Neural progenitor cell (in vitro differentiated cells): ENCODE measurements at regions not wholly inside any gene's neighbourhood (a gene's known extent, or its start where the extent isn't known, plus 50 kb on each side); places are given as distances from the start of the nearest gene placed in this dataset.

Source experiments
- DNase-seq: peaks from one replicate; pipeline ENCODE4 v3.0.0-alpha.2; 2016; ENCODE audit warnings: low spot score
- H2AFZ ChIP-seq: fragments of 200-600 bp; sonication (generic); replicated peaks from 2 replicates; pipeline ENCODE4 v1.6.1; 2016; ENCODE audit warnings: antibody characterized with exemption
- H3F3A ChIP-seq: fragments of 200-600 bp; sonication (generic); 2 replicates; pipeline ENCODE4 v1.6.1; 2016; ENCODE audit warnings: antibody characterized with exemption, low read depth
- H3K27ac ChIP-seq: fragments of 200-600 bp; sonication (generic); 2 replicates; pipeline ENCODE4 v1.5.1; 2016; ENCODE audit warnings: mild to moderate bottlenecking
- H3K27me3 ChIP-seq: fragments of 200-600 bp; sonication (generic); 2 replicates; pipeline ENCODE4 v1.6.1; 2016; ENCODE audit warnings: mild to moderate bottlenecking, moderate library complexity
- H3K36me3 ChIP-seq: fragments of 200-600 bp; sonication (generic); 2 replicates; pipeline ENCODE4 v1.5.1; 2016
- H3K4me1 ChIP-seq: fragments of 200-600 bp; sonication (generic); 2 replicates; pipeline ENCODE4 v1.6.1; 2016; ENCODE audit warnings: mixed run types
- H3K4me2 ChIP-seq: fragments of 200-600 bp; sonication (generic); 2 replicates; pipeline ENCODE4 v1.6.1; 2016
- H3K4me3 ChIP-seq: fragments of 200-600 bp; sonication (generic); 2 replicates; pipeline ENCODE4 v1.5.1; 2016
- H3K79me2 ChIP-seq: fragments of 200-600 bp; sonication (generic); 2 replicates; pipeline ENCODE4 v1.6.1; 2016; ENCODE audit warnings: low read depth
- H3K9ac ChIP-seq: fragments of 200-600 bp; sonication (generic); 2 replicates; pipeline ENCODE4 v1.6.1; 2016
- H3K9me3 ChIP-seq: fragments of 200-600 bp; sonication (generic); 2 replicates; pipeline ENCODE4 v1.5.1; 2016; ENCODE audit warnings: low read depth
- H4K20me1 ChIP-seq: fragments of 200-600 bp; sonication (generic); 2 replicates; pipeline ENCODE4 v1.6.1; 2016; ENCODE audit warnings: low read depth
- H3K27ac Mint-ChIP-seq: 3 replicates; pipeline ENCODE4 v1.8.0; 2021; ENCODE audit warnings: mixed read lengths
- H3K27me3 Mint-ChIP-seq: 2 replicates; pipeline ENCODE4 v1.8.0; 2022; ENCODE audit warnings: low read depth, mild to moderate bottlenecking, inconsistent platforms, moderate library complexity, mixed read lengths; ENCODE audit not compliant: insufficient read depth
- H3K36me3 Mint-ChIP-seq: 3 replicates; pipeline ENCODE4 v1.8.0; 2021; ENCODE audit warnings: mixed read lengths
- H3K4me1 Mint-ChIP-seq: 3 replicates; pipeline ENCODE4 v1.8.0; 2021; ENCODE audit warnings: mixed read lengths
- H3K4me3 Mint-ChIP-seq: 3 replicates; pipeline ENCODE4 v1.8.0; 2021; ENCODE audit warnings: mild to moderate bottlenecking, moderate library complexity, mixed read lengths
- H3K9me3 Mint-ChIP-seq: 3 replicates; pipeline ENCODE4 v1.8.0; 2020; ENCODE audit warnings: mixed read lengths
- CTCF ChIP-seq: fragments of 200-600 bp; sonication (generic); IDR thresholded peaks from 2 replicates; pipeline ENCODE4 v1.5.1; 2017; ENCODE audit warnings: antibody characterized with exemption, mild to moderate bottlenecking
- EZH2 ChIP-seq: fragments of 200-600 bp; sonication (generic); IDR thresholded peaks from 2 replicates; pipeline ENCODE4 v1.6.1; 2017; ENCODE audit warnings: antibody characterized with exemption, mild to moderate bottlenecking, moderate library complexity
- EZH2phosphoT487 ChIP-seq: fragments of 200-600 bp; sonication (generic); IDR thresholded peaks from 2 replicates; pipeline ENCODE4 v1.6.1; 2017; ENCODE audit warnings: antibody characterized with exemption

DNA sequence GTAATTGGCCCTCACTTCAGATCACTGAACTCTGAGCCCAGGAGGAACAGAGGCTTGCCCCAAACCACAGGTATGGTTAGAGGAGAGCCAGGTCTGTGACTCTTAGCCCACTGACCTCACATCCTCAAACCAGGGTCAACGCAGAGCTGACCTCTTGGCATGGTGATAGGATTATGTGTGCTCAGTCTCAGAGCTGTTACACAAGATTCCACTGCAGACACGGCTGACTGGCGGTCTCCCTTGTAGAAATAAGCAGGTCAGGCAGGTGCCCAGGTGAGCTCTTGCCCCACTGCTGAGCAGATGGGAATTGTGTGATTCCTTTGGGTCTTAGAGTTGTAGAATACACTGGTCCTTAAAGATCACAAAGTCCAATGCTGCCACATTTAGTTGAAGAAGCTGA lies 66.0 kb upstream of the PITX1 start:
- Mint-ChIP-seq H3K9me3 (no peaks in the 10 kb centered on the region), H3K27ac (no peak overlapping the region), H3K27me3 (peaks cover 12% of the 10 kb centered on the region), H3K36me3 (no peaks in the 10 kb centered on the region), H3K4me3 (no peak overlapping the region), H3K4me1 (no peaks in the 10 kb centered on the region)
- no peak for DNase-seq
- H4K20me1 ChIP-seq: no peaks in the 10 kb centered on the region
- TF ChIP-seq EZH2: no peak
- no peak for TF ChIP-seq CTCF
- no peak for TF ChIP-seq EZH2phosphoT487
- H3K4me3 ChIP-seq: no peak overlapping the region
- no peak overlapping the region for H2AFZ ChIP-seq
- no peaks in the 10 kb centered on the region for H3K79me2 ChIP-seq
- peaks cover 10% of the 10 kb centered on the region for H3K27me3 ChIP-seq
- no peak overlapping the region for H3K9ac ChIP-seq
- H3K4me1 ChIP-seq: no peaks in the 10 kb centered on the region
- no peak overlapping the region for H3K4me2 ChIP-seq
- H3K9me3 ChIP-seq: no peaks in the 10 kb centered on the region
- H3F3A ChIP-seq: no peaks in the 10 kb centered on the region
- H3K27ac ChIP-seq: no peak overlapping the region
- H3K36me3 ChIP-seq: no peaks in the 10 kb centered on the region

GRCh38 chr5:135097390-135097789 lies 63.4 kb upstream of the PITX1 start:
- Histone ChIP-seq H3K4me1 (peaks cover 6% of the 10 kb centered on the region), H3K27me3 (peaks cover 22% of the 10 kb centered on the region), H3K27ac (no peak overlapping the region), H3K36me3 (no peaks in the 10 kb centered on the region), H3K79me2 (no peaks in the 10 kb centered on the region), H3F3A (peaks cover 1% of the 10 kb centered on the region), H2AFZ (no peak overlapping the region), H3K4me2 (no peak overlapping the region), H4K20me1 (no peaks in the 10 kb centered on the region), H3K4me3 (no peak overlapping the region), H3K9me3 (no peaks in the 10 kb centered on the region), H3K9ac (no peak overlapping the region)
- Mint-ChIP-seq H3K36me3 (no peaks in the 10 kb centered on the region), H3K27ac (no peak overlapping the region), H3K4me1 (no peaks in the 10 kb centered on the region), H3K27me3 (peaks cover 16% of the 10 kb centered on the region), H3K9me3 (no peaks in the 10 kb centered on the region), H3K4me3 (no peak overlapping the region)
- TF ChIP-seq CTCF (no peak), EZH2 (no peak), EZH2phosphoT487 (no peak)
- no peak for DNase-seq

- no peaks in the 10 kb centered on the region for H3K36me3 ChIP-seq
- H3K9me3 ChIP-seq: no peaks in the 10 kb centered on the region
- no peak overlapping the region for H3K4me3 Mint-ChIP-seq
- no peaks in the 10 kb centered on the region for H3K9me3 Mint-ChIP-seq
- H3K4me2 ChIP-seq: peak overlapping the region; percentile 21
- no peaks in the 10 kb centered on the region for H3K36me3 Mint-ChIP-seq
- H2AFZ ChIP-seq: no peak overlapping the region
- no peaks in the 10 kb centered on the region for H3K4me1 Mint-ChIP-seq
- peaks cover 9% of the 10 kb centered on the region for H3K4me1 ChIP-seq
- no peak for DNase-seq
- peaks cover 16% of the 10 kb centered on the region for H3K27me3 Mint-ChIP-seq
- no peak overlapping the region for H3K4me3 ChIP-seq
- peaks cover 4% of the 10 kb centered on the region for H3F3A ChIP-seq
- H3K9ac ChIP-seq: no peak overlapping the region
- no peak overlapping the region for H3K27ac ChIP-seq
- H3K27ac Mint-ChIP-seq: no peak overlapping the region
- no peaks in the 10 kb centered on the region for H3K79me2 ChIP-seq
- H3K27me3 ChIP-seq: peaks cover 12% of the 10 kb centered on the region
- H4K20me1 ChIP-seq: no peaks in the 10 kb centered on the region
- TF ChIP-seq CTCF (no peak), EZH2phosphoT487 (no peak), EZH2 (no peak)
These were observed 61.8 kb upstream of the PITX1 start for GRCh38 chr5:135095871-135096270.
